HG02759 (cell line): ENCODE measurements at regions not wholly inside any gene's neighbourhood (a gene's known extent, or its start where the extent isn't known, plus 50 kb on each side); places are given as distances from the start of the nearest gene placed in this dataset.
"Not testable (repeated sequence)": the region's sequence is repeated elsewhere in the genome, so short reads cannot be mapped to it uniquely, and the experiment has no call there.

Experiments used
- ATAC-seq: cut with Tn5 transposase; IDR thresholded peaks from one replicate; pipeline ENCODE4 v1.9.1; 2021; ENCODE audit warnings: mild to moderate bottlenecking, moderate library complexity; ENCODE audit not compliant: unreplicated experiment

GRCh38 chrX:81857192-81857591 is 655.3 kb downstream of the SH3BGRL start:
- no peak for ATAC-seq

GRCh38 chrX:81866873-81867272 is 665.0 kb downstream of the SH3BGRL start:
- ATAC-seq = no peak

GRCh38 chrX:81868979-81869378 is 667.1 kb downstream of the SH3BGRL start:
- no peak for ATAC-seq

- no peak for ATAC-seq
These were observed 672.9 kb downstream of the SH3BGRL start for GRCh38 chrX:81874807-81875206.

GRCh38 chrX:81875800-81876199 is 673.9 kb downstream of the SH3BGRL start:
- ATAC-seq = no peak

- ATAC-seq = no peak
These were observed 674.5 kb downstream of the SH3BGRL start for GRCh38 chrX:81876437-81876836.

GRCh38 chrX:81890521-81890920 is 688.6 kb downstream of the SH3BGRL start:
- ATAC-seq = no peak

- ATAC-seq = no peak
These were observed 698.6 kb downstream of the SH3BGRL start for GRCh38 chrX:81900522-81900921.

GRCh38 chrX:81925812-81926211 is 723.9 kb downstream of the SH3BGRL start:
- ATAC-seq = no peak

- not testable (repeated sequence) for ATAC-seq
These were observed 744.0 kb downstream of the SH3BGRL start for GRCh38 chrX:81945911-81946310.

- no peak for ATAC-seq
These were observed 755.4 kb downstream of the SH3BGRL start for GRCh38 chrX:81957318-81957717.

GRCh38 chrX:81957900-81958545 is 756.1 kb downstream of the SH3BGRL start:
- no peak for ATAC-seq

GRCh38 chrX:81959964-81960363 is 758.1 kb downstream of the SH3BGRL start:
- no peak for ATAC-seq

- not testable (repeated sequence) for ATAC-seq
These were observed 772.5 kb downstream of the SH3BGRL start for GRCh38 chrX:81974413-81974812.

GRCh38 chrX:81979806-81980515 is 778.1 kb downstream of the SH3BGRL start:
- ATAC-seq = no peak

- ATAC-seq = not testable (repeated sequence)
These were observed 785.3 kb downstream of the SH3BGRL start for GRCh38 chrX:81987217-81987616.

- ATAC-seq = no peak
These were observed 794.3 kb downstream of the SH3BGRL start for GRCh38 chrX:81996166-81996565.

GRCh38 chrX:82029571-82030218 is 827.8 kb downstream of the SH3BGRL start:
- no peak for ATAC-seq

- no peak for ATAC-seq
These were observed 829.3 kb downstream of the SH3BGRL start for GRCh38 chrX:82031250-82031649.

- ATAC-seq = no peak
These were observed 836.9 kb downstream of the SH3BGRL start for GRCh38 chrX:82038793-82039192.

GRCh38 chrX:82041034-82041433 is 839.1 kb downstream of the SH3BGRL start:
- ATAC-seq = no peak

GRCh38 chrX:82058728-82059127 is 856.8 kb downstream of the SH3BGRL start:
- no peak for ATAC-seq
